HG03097 (cell line): ENCODE measurements at regions not wholly inside any gene's neighbourhood (a gene's known extent, or its start where the extent isn't known, plus 50 kb on each side); places are given as distances from the start of the nearest gene placed in this dataset.
A peak's percentile ranks its signal among the peaks of the same experiment; 100 is the strongest.

ENCODE experiments used
- ATAC-seq: cut with Tn5 transposase; IDR thresholded peaks from one replicate; pipeline ENCODE4 v1.9.1; 2021; ENCODE audit not compliant: unreplicated experiment, low FRiP score

DNA sequence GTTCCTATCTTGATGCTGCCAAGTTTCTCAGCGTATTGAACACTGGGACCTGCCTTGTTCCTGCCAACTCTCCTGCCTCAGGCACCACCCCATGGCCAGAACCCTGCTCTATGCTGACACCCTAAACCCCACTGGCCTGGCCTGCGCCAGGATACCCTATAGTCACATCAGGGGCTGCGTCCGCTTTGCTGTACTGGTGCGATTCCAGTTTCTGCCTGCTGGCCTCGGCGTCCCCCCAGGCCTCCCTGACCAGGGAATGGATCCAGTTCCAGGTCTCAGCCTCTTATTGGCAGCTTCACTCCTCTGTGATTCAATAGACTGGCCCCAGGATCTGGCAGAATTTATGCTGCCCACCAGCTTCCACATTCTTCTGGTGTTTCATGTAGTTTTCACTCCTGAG lies 55.0 kb downstream of the GPR6 start:
- no peak for ATAC-seq

DNA sequence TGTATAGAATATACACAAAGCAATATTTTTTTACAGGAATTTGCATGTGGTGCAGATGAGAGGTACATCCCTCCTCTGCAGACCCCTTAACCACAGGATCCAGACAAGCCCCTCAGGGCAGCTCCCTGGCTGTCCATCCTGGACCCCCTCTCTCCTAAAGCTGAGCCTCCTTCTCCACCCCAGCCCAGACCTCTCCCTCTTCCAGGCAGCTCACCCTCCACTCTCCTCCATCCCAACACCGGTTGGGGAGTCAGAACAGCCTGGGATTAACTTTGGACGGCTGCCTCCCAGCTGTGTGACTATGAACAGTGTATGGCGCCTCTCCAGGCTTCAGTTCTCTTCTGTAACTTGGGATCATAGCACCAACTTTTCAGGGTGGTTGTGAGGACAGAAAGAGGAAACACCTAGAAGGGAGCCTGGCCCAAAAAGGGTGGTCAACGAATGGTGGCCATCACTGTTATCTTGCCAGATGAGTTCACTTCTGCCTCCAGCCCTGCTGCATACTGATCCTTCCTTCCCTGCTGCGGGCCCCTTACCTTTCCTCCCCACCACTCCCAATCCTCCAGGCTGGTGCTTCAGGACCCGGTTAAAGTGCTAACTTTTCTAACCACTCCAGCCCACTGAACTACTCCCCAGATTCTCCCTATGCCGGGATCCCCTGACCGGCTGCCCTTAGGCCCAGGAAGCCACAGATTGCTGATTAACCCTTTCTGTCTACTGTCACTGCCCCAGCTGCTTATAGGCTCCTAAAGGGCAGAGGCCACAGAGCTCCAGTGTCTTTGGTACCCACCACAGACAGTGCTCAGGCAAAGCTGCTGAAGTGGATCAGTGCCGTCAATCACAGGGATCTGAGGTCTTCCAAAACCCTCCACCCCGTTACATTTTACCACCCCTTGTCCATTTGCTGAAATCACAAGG lies 55.9 kb downstream of the GPR6 start:
- ATAC-seq, result no peak

DNA sequence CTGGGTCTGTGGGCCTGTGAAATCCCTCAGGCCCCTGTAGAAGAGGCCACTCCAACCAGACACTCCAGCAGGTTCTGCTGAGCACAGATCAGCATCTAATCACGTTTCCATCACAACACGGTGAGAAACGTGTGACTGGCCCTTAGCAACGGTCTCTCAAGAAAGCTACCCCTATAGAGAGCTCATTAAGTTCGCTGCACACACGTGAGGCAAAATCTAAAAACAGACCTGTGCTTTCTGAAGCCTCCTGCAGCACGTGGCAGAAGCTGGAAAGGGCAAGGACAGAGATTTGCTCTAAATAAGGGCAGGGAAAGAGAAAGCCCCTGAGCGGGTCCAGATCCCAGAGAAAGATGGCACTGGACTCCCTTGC lies 56.5 kb downstream of the GPR6 start:
- no peak for ATAC-seq

DNA sequence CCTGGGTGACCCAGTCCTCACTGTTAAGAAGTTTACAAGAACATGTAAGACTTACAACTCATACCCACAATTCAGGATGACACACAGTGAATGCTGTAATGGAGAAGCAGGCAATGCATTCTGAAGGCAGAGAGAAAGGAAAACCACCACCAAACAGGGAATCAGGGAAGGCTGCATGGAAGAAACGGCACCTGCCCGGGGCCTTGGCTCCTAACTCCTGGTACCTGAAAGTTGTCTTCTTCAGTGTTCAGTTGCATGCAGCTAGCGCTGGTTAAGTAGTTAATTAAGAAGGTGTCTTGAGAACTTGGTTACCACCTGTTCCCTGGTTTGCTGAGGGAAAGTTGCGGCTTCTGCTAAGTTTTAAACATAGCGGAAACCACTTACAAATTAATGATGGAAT lies 57.2 kb downstream of the GPR6 start:
- ATAC-seq, result no peak

DNA sequence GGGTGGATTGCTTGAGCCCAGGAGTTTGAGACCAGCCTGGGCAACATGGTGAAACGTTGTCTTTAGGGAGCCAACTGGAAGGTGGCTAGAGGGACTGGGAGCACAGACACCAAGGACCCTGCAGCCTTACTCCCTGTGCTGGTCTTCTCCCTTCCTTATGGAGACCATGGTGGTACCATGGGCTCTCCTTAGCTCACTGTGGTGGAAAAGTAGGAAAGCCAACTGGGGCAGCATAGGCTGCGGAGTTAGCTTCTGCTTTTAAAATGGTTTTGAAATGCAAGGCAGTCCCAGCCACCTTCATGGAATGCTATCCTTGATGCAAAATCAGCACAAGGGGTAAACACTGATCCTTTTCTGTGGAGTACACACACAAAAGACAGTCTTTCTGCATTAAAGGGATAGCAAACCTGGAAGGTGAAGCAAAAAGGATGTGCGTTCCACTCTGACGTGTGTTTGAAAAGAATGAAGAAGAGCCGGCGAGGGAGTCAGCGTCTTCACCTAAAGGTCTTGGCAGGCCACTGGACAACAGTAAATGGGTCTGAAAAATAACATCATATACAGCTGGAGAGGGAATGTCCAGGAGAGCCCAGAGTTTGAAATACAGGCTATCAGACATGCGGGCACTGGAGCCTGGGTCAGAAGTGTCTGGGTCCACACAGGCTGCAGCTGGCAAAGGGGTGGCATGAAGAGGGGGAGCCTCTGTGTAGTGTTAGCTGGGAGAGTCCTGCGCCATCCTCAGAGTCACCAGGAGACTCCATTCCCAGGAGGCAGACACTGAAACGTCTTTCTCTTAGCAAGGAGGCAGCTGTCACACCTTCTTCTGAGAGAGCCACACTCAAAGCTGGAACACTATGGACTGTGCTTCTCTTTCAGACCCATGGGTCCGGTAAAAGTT lies 58.5 kb downstream of the GPR6 start:
- no peak for ATAC-seq

DNA sequence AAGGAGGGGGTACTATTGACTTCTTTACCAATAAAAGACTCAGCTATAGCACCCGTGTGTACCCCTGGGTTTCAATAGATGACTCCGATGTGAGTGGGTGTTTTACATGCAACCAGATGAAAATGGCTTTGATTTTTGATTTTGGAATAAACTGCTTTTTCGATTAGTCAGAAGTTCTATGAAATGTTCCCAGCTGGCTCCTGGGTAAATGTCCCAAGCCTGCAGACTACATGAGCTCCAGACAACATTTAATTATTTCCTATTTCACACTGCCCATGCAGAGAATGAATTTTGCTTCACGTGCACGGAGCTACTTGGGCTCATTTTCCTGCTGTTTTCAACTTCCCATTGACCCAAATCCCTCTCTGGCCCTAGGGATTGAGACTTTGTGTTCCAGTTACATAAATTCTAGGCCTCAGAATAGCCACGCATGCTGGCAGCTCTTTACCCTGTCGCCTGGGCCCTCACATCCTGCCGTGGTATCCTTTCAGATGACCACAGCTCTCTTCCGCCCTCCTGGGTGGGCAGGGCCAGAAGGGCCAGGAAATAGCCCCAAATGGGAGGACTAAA lies 59.7 kb downstream of the GPR6 start:
- no peak for ATAC-seq

DNA sequence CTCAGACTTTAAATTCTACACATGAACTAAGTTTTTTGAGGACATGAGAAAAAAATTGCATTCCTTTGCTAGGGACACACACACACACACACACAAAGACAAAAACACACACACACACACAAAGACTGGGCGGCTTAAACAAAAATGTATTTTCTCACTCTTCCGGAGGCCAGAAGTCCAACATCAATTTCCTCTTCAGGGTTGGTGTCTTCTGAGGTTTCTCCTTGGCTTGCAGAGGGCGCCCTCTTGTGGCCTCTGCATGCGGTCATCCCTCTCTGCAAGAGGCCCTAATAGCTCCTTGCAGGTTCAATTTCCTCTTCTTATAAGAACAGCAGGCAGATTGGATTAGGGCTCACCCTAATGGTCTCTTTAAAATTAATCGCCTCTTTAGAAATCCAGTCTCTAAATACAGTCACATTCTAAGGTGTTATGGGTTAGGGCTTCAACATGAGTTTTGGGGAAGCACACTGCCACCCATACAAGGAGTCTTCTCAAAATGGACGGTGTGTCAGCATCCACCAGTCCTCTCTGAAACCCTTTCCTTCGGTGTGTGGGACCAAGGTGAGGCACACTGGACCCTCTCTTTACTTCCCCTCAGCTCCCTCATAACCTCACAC lies 61.4 kb downstream of the GPR6 start:
- ATAC-seq, result peak; percentile 55

DNA sequence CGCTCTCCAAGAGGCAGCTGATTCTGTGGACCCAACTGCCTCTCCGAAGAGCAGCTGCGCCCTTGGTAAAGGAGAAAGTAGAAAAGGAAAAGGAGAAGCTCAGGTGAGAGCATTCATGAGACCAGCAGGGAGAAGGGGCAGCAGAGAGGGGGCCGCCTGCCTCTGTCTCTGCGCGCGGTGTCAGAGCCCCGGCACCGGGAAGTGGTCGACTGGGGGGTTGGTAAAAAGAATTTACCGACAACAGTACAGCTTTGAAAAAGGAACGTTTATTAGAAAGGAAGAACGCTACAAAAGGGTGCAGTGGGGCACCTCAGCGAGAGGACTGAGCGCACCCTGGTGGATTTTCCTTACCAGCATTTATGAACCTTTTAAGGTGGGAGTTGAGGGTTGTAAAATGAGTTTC lies 61.9 kb downstream of the GPR6 start:
- peak; percentile 36 for ATAC-seq

DNA sequence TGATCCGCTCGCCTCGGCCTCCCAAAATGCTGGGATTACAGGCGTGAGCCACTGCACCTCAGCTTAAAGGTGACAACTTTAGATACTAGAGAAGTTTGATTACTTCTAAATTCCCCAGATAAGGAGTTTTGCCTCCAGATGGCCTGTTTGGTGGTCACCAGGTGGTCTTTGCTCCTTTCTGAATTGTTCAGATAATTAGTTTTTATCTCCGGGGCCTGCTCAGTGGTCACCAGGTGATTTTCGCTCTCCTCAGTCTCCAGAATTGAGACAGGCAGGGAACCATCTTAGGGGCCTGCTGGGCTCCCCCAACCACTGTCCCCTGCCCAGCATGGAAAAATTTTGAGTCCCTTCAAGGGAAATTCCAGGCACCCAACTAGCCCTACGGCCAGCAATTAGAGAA lies 62.6 kb downstream of the GPR6 start:
- ATAC-seq, result no peak

DNA sequence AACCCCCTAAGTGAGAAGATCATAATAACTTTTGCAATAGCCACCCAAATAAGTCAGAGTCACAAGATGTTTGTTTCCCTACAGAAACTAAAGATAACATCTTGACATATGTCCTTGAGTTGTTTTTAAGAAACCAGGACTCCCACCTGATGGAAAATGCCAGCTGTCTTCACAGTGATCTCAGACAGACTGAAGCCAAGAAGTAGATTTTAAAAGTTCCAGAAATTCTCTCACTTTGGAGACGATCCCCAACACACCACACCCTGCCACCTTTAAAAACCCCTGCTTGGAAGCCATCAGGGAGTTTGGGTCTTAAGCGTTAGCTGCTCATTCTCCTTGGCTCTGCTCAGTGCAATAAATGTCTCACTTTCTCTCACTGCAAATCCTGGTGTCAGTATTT lies 63.0 kb downstream of the GPR6 start:
- no peak for ATAC-seq

DNA sequence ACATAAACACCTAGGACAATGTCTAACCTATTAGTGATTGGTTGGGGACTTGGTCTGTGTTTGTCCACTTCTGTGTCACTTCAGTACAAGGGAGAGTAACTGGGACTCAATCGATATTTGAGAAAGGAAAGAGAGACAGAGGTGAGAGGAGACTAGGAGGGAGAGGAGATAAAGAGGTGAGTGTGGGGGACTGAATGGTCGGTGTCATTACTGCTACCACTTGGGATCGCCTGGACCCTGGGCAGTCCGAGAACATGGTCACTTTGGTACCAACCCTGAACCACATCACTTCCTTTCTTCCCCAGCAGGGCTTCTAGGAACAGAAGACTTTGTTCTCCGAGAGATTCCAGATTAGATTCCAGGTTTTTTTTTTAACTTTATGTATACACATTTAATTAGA lies 63.7 kb downstream of the GPR6 start:
- ATAC-seq, result no peak

DNA sequence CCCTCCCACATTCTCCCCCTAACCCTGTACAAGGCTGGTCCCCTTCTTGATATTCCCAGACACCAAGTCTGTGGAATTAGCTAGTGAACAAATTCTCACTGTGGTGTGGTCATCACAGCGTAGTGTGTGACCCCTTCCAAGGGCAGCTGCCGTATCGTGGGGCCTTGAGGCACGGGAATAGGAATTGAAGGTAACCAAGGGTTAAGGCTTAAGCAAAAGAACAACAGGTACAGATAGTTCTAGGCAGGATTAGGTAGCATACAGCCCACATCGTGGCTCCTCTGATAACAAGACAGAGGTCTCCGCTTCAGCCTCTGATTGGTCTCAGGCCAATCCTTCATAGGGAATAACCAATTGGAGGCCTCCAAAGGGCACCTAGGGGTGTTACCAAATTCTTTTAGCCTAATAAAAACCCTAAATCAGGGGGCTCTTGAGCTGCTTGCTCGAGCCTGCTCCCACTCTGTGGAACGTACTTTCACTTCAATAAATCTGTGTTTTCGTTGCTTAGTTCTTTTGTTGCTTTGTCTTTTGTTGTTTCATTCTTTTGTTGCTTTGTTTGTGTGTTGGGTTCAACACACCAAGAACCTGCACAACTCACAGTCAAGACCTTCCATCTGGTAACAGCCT lies 64.7 kb downstream of the GPR6 start:
- no peak for ATAC-seq

DNA sequence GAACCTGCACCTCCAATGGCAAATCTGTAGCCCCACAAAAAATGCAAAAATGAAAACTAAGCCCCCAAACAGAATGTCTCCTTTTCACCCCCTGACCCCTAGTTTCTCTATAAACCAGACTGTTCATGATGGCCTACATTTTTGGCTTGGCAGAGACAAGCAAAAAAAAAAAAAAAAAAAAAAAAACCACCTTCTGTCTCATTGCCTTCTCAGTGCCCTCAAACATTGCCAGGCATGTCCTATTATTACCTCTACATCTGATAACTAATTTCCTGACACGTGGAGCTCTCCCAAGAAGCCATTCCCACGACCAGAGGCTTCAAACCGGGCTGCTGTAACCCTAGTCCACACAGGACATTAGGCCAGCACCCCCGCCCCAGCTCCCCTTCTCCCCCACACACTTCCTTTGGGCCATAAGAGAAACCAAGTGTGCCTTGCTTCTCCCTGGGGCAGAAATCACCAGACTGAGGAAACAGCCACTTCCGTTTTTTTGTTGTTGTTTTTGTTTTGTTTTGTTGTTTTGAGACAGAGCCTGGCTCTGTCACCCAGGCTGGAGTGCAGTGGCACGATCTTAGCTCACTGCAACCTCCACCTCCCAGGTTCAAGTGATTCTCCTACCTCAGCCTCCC lies 65.4 kb downstream of the GPR6 start:
- ATAC-seq, result no peak

DNA sequence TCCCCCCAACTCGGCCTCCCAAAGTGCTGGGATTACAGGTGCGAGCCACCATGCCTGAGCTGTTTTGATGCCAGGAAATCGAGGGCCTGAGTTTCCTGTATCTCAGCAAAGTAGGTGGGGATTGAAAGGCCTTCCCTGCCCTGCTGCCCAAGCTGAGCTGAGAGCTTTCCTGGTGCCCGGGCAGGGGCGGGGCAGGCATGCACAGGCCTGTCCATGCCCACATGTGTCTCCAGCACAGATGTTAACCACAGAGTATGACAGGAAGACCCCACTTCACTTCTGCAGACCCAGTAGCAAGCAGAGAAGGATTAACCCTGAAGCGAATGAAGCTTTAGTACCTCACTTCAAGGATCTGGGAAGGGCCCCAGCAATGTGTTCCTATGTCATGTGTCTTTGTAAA lies 66.0 kb downstream of the GPR6 start:
- ATAC-seq, result no peak

DNA sequence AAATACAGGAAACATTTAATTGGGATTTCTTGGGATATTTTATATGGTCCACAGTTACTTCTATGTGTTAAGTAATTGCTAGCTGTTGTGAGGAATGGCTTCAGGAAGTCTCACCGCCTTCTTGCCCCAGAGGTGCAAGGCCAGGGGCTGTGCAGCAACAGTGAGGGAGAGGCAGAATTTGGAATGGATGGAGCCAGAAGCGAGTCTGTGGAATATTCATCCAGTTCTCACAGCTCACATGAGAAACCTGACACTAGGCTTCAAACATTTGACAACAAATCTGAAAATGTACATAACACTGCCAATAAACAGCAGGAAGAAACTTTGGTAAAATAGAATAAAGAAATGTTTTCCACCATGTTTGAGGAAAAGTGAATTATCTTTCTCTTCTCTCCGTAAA lies 66.5 kb downstream of the GPR6 start:
- no peak for ATAC-seq

DNA sequence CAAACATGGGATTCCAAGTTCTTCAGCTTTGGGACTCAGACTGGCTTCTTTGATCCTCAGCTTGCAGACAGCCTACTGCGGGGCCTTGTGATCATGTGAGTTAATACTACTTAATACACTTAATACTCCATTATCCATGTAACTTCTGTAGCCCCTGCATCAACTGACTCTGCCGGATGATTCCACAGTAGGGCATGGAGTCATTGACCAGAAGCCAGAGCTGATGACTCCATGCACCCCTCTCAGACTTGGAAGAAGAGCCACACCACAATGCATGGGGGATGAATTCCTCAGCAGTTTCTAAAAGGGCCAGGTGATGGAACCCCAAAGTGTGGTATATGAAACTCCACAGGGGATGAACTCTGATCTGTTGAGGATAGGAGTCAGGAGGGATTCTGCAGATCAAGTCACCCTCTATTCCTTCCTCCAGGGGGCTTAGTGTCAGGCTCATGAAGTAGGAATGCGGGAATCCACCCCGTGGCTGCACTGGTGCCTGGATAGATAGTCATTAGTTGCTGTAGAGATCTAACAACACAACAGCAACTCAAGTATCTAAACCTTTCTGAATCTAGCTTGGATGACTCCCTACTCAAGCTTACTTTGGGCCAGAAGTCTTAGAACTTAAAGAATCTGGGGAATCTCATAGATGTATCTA lies 70.2 kb downstream of the GPR6 start:
- no peak for ATAC-seq

DNA sequence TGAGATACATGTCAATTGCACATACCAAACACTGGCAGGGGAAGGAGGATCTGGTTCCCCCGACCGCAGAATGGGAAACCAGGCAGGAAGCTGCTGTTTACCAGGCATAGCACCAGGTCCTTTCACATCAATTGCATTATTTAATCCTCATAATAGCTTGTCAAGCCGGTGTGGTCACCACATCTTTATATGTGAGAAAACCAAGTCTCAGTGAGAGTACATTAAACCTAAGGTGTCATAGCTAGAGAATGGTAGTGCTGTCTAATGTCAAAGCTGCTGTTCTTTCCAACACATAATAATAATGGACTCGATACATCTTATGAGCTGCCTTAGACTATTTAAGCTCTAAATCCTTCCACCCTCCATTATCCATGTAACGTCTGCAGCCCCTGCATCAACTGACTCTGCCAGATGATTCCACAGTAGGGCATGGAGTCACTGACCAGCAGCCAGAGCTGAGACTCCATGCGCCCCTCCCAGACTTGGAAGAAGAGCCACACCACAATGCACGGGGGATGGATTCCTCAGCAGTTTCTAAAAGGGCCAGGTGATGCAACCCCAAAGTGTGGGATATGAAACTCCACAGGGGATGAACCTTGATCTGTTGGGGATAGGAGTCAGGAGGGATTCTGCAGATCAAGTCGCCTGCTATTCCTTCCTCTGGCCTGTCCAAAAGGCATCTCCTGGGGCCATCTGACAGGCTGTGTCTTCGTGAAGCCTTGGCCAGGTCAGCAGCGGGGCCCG lies 71.8 kb downstream of the GPR6 start:
- ATAC-seq, result no peak
